ENCODE measurements at regions not wholly inside any gene's neighbourhood (a gene's known extent, or its start where the extent isn't known, plus 50 kb on each side); places are given as distances from the start of the nearest gene placed in this dataset.

DNA sequence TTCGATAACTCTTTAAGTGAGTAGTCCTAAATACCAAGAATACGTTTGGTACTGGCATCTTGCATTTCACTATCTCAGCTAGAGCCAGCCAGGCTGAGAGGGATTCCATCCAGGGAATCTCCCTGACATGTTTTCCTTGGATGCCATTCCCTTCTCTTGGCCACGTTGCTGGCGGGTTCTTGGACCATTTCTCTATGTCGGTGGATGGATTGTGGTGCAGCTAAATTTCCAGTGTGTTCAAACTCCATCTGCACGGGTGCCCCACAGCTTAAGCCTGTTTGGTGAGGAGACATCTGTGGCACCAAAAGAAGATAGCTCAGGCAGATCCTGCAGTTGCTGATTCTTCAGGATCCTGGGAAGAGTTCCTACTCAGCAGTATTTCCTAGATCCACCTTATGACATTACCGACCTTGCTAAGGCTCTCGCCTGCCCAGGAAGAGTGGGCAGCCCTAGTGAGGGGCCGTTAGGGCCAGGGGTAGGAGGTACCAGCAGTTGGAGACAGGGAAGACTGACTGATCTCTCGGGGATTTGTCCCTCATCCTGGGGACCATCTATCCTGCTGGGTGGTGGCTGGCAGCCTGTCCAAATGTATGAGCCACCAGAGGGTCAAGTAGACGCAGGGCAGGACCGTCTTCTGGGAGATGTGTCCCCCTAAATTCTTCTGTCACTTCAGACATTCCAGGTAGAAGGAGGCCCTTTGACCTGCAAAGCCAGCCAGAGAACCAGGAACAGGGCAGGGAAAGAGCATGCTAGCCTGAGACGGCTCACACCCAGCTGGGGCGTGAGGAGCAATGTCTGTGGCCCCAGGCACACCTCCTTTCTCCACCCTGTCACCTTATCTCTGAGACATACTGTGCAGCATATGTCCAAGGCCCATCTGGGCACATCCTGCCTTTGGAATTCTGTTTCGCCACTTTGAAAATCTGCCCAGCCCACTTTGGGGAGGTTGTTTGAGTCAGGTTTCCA is 72.6 kb upstream of the CAPRIN2 start:
- TF ChIP-seq, protein P1, sequence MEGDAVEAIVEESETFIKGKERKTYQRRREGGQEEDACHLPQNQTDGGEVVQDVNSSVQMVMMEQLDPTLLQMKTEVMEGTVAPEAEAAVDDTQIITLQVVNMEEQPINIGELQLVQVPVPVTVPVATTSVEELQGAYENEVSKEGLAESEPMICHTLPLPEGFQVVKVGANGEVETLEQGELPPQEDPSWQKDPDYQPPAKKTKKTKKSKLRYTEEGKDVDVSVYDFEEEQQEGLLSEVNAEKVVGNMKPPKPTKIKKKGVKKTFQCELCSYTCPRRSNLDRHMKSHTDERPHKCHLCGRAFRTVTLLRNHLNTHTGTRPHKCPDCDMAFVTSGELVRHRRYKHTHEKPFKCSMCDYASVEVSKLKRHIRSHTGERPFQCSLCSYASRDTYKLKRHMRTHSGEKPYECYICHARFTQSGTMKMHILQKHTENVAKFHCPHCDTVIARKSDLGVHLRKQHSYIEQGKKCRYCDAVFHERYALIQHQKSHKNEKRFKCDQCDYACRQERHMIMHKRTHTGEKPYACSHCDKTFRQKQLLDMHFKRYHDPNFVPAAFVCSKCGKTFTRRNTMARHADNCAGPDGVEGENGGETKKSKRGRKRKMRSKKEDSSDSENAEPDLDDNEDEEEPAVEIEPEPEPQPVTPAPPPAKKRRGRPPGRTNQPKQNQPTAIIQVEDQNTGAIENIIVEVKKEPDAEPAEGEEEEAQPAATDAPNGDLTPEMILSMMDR (IDR thresholded peaks at IDR 0.05), result no peak
- TF ChIP-seq POLR2AphosphoS5 (IDR thresholded peaks at IDR 0.05), result no peak
- TF ChIP-seq POLR2A (IDR thresholded peaks at IDR 0.05), result no peak
- no peak for TF ChIP-seq EP300 (IDR thresholded peaks at IDR 0.05)
